MM.1S (cell line): ENCODE measurements at regions not wholly inside any gene's neighbourhood (a gene's known extent, or its start where the extent isn't known, plus 50 kb on each side); places are given as distances from the start of the nearest gene placed in this dataset.

ENCODE experiments used
- EZH2 ChIP-seq: fragments of 300-600 bp; sonication (generic); optimal IDR thresholded peaks from 2 replicates; pipeline ENCODE3; 2017; ENCODE audit warnings: low read depth, mild to moderate bottlenecking, antibody characterized with exemption, low read length, mixed read lengths
- TF ChIP-seq, protein P1 (sequence below): fragments of 300-600 bp; sonication (generic); IDR thresholded peaks from 2 replicates; pipeline ENCODE4 v1.5.1; 2016; ENCODE audit warnings: antibody characterized with exemption, low read length, mixed read lengths

DNA sequence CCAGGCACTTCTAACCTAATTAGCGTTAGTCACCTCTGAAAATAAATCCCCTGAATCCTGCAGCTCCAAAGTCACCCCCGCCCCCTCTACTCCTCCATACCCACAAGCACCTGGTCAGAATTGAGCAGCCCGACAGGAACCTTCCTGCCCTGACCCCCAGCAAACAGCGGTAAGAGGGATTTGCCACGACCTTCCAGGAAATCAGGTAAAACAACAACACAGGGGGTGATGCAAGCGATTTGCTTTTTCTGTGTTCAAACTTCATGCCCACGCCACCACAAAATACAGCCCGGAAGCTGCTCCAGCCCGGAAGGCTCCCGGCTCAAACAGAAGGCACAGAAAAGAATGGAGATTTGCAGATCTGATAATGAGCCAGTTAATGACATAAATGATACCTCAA lies 367.1 kb downstream of the GPD2 start:
- TF ChIP-seq, protein P1, sequence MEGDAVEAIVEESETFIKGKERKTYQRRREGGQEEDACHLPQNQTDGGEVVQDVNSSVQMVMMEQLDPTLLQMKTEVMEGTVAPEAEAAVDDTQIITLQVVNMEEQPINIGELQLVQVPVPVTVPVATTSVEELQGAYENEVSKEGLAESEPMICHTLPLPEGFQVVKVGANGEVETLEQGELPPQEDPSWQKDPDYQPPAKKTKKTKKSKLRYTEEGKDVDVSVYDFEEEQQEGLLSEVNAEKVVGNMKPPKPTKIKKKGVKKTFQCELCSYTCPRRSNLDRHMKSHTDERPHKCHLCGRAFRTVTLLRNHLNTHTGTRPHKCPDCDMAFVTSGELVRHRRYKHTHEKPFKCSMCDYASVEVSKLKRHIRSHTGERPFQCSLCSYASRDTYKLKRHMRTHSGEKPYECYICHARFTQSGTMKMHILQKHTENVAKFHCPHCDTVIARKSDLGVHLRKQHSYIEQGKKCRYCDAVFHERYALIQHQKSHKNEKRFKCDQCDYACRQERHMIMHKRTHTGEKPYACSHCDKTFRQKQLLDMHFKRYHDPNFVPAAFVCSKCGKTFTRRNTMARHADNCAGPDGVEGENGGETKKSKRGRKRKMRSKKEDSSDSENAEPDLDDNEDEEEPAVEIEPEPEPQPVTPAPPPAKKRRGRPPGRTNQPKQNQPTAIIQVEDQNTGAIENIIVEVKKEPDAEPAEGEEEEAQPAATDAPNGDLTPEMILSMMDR = no peak
- no peak for TF ChIP-seq EZH2
